ENCODE measurements at regions not wholly inside any gene's neighbourhood (a gene's known extent, or its start where the extent isn't known, plus 50 kb on each side); places are given as distances from the start of the nearest gene placed in this dataset.
"Not testable (repeated sequence)": the region's sequence is repeated elsewhere in the genome, so short reads cannot be mapped to it uniquely, and the experiment has no call there.

- Mint-ChIP-seq H3K36me3 (ENCODE audit: insufficient read depth, unreplicated experiment) (no peaks in the 10 kb centered on the region), H3K27ac (ENCODE audit: unreplicated experiment) (no peak overlapping the region), H3K4me3 (ENCODE audit: unreplicated experiment) (no peak overlapping the region), H3K4me1 (ENCODE audit: low read depth, unreplicated experiment) (peaks cover 9% of the 10 kb centered on the region), H3K9me3 (ENCODE audit: unreplicated experiment) (no peaks in the 10 kb centered on the region), H3K27me3 (ENCODE audit: insufficient read depth, unreplicated experiment) (no peaks in the 10 kb centered on the region)
- no peak for TF ChIP-seq CTCF (IDR thresholded peaks at IDR 0.05; ENCODE audit: insufficient read depth in 1 of 2, low read depth in 1 of 2, low read length in 1 of 2, severe bottlenecking in 1 of 2, unreplicated experiment in 1 of 2)
- H3K36me3 ChIP-seq (ENCODE audit: control insufficient read depth, insufficient read depth, low read length), result no peaks in the 10 kb centered on the region
- POLR2A ChIA-PET, result no interaction called here
- intact Hi-C loops (cut with micrococcal nuclease; ENCODE audit: unreplicated experiment), result no loop called here
- DNase-seq, result no peak
- no peaks in the 10 kb centered on the region for H3K27me3 ChIP-seq (replicated peaks; ENCODE audit: control insufficient read depth, insufficient read depth, low read length)
- H3K4me1 ChIP-seq, result peaks cover 22% of the 10 kb centered on the region
- BruUV-seq (replicated peaks), result no TSS peak
- no peak overlapping the region for H3K4me3 ChIP-seq (ENCODE audit: low read depth, low read length)
- no peaks in the 10 kb centered on the region for H3K9me3 ChIP-seq
- CTCF ChIA-PET, result no interaction called here
Observed at GRCh38 chr5:99587983-99588382, 659.2 kb upstream of the CHD1 start.

GRCh38 chr5:99586878-99587277 lies 658.1 kb upstream of the CHD1 start:
- H3K27me3 Mint-ChIP-seq (ENCODE audit: insufficient read depth, unreplicated experiment), result no peaks in the 10 kb centered on the region

GRCh38 chr5:99581204-99581603 lies 652.4 kb upstream of the CHD1 start:
- H3K9me3 ChIP-seq; H3K4me3 Mint-ChIP-seq (ENCODE audit: unreplicated experiment); CTCF ChIA-PET; H3K27ac Mint-ChIP-seq (ENCODE audit: unreplicated experiment); POLR2A ChIA-PET; H3K27me3 Mint-ChIP-seq (ENCODE audit: insufficient read depth, unreplicated experiment); H3K4me3 ChIP-seq (ENCODE audit: low read depth, low read length); intact Hi-C loops (cut with micrococcal nuclease; ENCODE audit: unreplicated experiment); DNase-seq; BruUV-seq (replicated peaks); H3K27me3 ChIP-seq (replicated peaks; ENCODE audit: control insufficient read depth, insufficient read depth, low read length); H3K9me3 Mint-ChIP-seq (ENCODE audit: unreplicated experiment); H3K36me3 Mint-ChIP-seq (ENCODE audit: insufficient read depth, unreplicated experiment); H3K4me1 ChIP-seq; H3K36me3 ChIP-seq (ENCODE audit: control insufficient read depth, insufficient read depth, low read length); H3K4me1 Mint-ChIP-seq (ENCODE audit: low read depth, unreplicated experiment): not testable (repeated sequence)

More at GRCh38 chr5:99586878-99587277, 658.1 kb upstream of the CHD1 start:
- TF ChIP-seq CTCF (IDR thresholded peaks at IDR 0.05; ENCODE audit: insufficient read depth in 1 of 2, low read depth in 1 of 2, low read length in 1 of 2, severe bottlenecking in 1 of 2, unreplicated experiment in 1 of 2), result no peak
- no peaks in the 10 kb centered on the region for H3K9me3 Mint-ChIP-seq (ENCODE audit: unreplicated experiment)
- ChIA-PET CTCF (no interaction called here), POLR2A (no interaction called here)
- H3K4me3 Mint-ChIP-seq (ENCODE audit: unreplicated experiment), result no peak overlapping the region
- H3K9me3 ChIP-seq, result no peaks in the 10 kb centered on the region
- no peaks in the 10 kb centered on the region for H3K27me3 ChIP-seq (replicated peaks; ENCODE audit: control insufficient read depth, insufficient read depth, low read length)
- H3K4me3 ChIP-seq (ENCODE audit: low read depth, low read length), result no peak overlapping the region
- H3K27ac Mint-ChIP-seq (ENCODE audit: unreplicated experiment), result no peak overlapping the region
- no peaks in the 10 kb centered on the region for H3K36me3 ChIP-seq (ENCODE audit: control insufficient read depth, insufficient read depth, low read length)
- no peak for DNase-seq
- BruUV-seq (replicated peaks), result no TSS peak
- H3K4me1 ChIP-seq, result peaks cover 22% of the 10 kb centered on the region
- peaks cover 7% of the 10 kb centered on the region for H3K4me1 Mint-ChIP-seq (ENCODE audit: low read depth, unreplicated experiment)
- H3K36me3 Mint-ChIP-seq (ENCODE audit: insufficient read depth, unreplicated experiment), result no peaks in the 10 kb centered on the region
- intact Hi-C loops (cut with micrococcal nuclease; ENCODE audit: unreplicated experiment), result no loop called here

GRCh38 chr5:99562937-99563627 lies 634.3 kb upstream of the CHD1 start:
- POLR2A ChIA-PET; H3K36me3 ChIP-seq (ENCODE audit: control insufficient read depth, insufficient read depth, low read length); H3K27me3 ChIP-seq (replicated peaks; ENCODE audit: control insufficient read depth, insufficient read depth, low read length); H3K27me3 Mint-ChIP-seq (ENCODE audit: insufficient read depth, unreplicated experiment); BruUV-seq (replicated peaks); H3K27ac Mint-ChIP-seq (ENCODE audit: unreplicated experiment); H3K4me1 Mint-ChIP-seq (ENCODE audit: low read depth, unreplicated experiment); H3K4me1 ChIP-seq; H3K9me3 Mint-ChIP-seq (ENCODE audit: unreplicated experiment); H3K9me3 ChIP-seq; H3K36me3 Mint-ChIP-seq (ENCODE audit: insufficient read depth, unreplicated experiment); intact Hi-C loops (cut with micrococcal nuclease; ENCODE audit: unreplicated experiment); CTCF ChIA-PET: not testable (repeated sequence)
- DNase-seq, result peak; percentile 11 to 49
- 0 out of 2 replicates have a peak overlapping the region, but pooled peaks have one; percentile 7 for H3K4me3 ChIP-seq (ENCODE audit: low read depth, low read length)
- peak overlapping the region; percentile 53 for H3K4me3 Mint-ChIP-seq (ENCODE audit: unreplicated experiment)
